Neural cell (in vitro differentiated cells): ENCODE measurements at regions not wholly inside any gene's neighbourhood (a gene's known extent, or its start where the extent isn't known, plus 50 kb on each side); places are given as distances from the start of the nearest gene placed in this dataset.

ENCODE experiments used
- H2AFZ ChIP-seq: fragments of 200-600, 300-800 bp; sonication (generic), shearing (Covaris generic); 2 replicates; pipeline ENCODE4 v1.6.0; 2014; ENCODE audit warnings: low read depth, mild to moderate bottlenecking, antibody characterized with exemption, low read length, moderate library complexity
- H3F3A ChIP-seq: fragments of 200-600 bp; shearing (Covaris generic); 2 replicates; pipeline ENCODE4 v1.6.1; 2016; ENCODE audit warnings: mild to moderate bottlenecking, moderate library complexity, mixed read lengths, antibody characterized with exemption, low read length; ENCODE audit not compliant: insufficient read depth, poor library complexity, severe bottlenecking
- H3K27ac ChIP-seq: fragments of 200-600, 300-800 bp; sonication (generic), shearing (Covaris generic); 2 replicates; pipeline ENCODE4 v1.5.1; 2014; ENCODE audit warnings: mild to moderate bottlenecking, low read length, moderate library complexity
- H3K27me3 ChIP-seq: fragments of 300-800, 200-600 bp; sonication (generic), shearing (Covaris generic); 2 replicates; pipeline ENCODE4 v1.6.0; 2014; ENCODE audit warnings: mild to moderate bottlenecking, low read depth, low read length, moderate library complexity; ENCODE audit not compliant: insufficient read depth
- H3K36me3 ChIP-seq: fragments of 300-800, 200-600 bp; sonication (generic), shearing (Covaris generic); 2 replicates; pipeline ENCODE4 v1.5.1; 2014; ENCODE audit warnings: mild to moderate bottlenecking, antibody characterized with exemption, low read length, moderate library complexity; ENCODE audit not compliant: insufficient read depth
- H3K4me2 ChIP-seq: fragments of 300-800, 200-600 bp; sonication (generic), shearing (Covaris generic); 2 replicates; pipeline ENCODE4 v1.6.0; 2014; ENCODE audit warnings: mild to moderate bottlenecking, low read length
- H3K4me3 ChIP-seq: fragments of 300-800, 200-600 bp; sonication (generic), shearing (Covaris generic); 2 replicates; pipeline ENCODE4 v1.5.1; 2014; ENCODE audit warnings: mild to moderate bottlenecking, low read length, moderate library complexity
- H3K79me2 ChIP-seq: fragments of 200-600 bp; shearing (Covaris generic); replicated peaks from 2 replicates; pipeline ENCODE4 v1.6.0; 2014; ENCODE audit warnings: mild to moderate bottlenecking, low read length, moderate library complexity; ENCODE audit not compliant: insufficient read depth
- H3K9ac ChIP-seq: fragments of 300-800, 200-600 bp; sonication (generic), shearing (Covaris generic); 2 replicates; pipeline ENCODE4 v1.6.1; 2016; ENCODE audit warnings: mild to moderate bottlenecking, low read length, mixed read lengths
- H3K9me2 ChIP-seq: fragments of 200-600 bp; shearing (Covaris generic); 2 replicates; pipeline ENCODE4 v1.6.1; 2016; ENCODE audit warnings: mild to moderate bottlenecking, low read length, mixed read lengths; ENCODE audit not compliant: insufficient read depth
- H3K9me3 ChIP-seq: fragments of 200-600, 300-800 bp; sonication (generic), shearing (Covaris generic); 2 replicates; pipeline ENCODE4 v1.6.1; 2016; ENCODE audit warnings: mild to moderate bottlenecking, mixed run types, low read length, moderate library complexity, mixed read lengths
- H4K20me1 ChIP-seq: fragments of 200-600 bp; shearing (Covaris generic); 2 replicates; pipeline ENCODE4 v1.6.1; 2016; ENCODE audit warnings: mild to moderate bottlenecking, mixed run types; ENCODE audit not compliant: insufficient read depth
- EP300 ChIP-seq: fragments of 450-650 bp; conservative IDR thresholded peaks from 2 replicates; pipeline ENCODE4 v1.6.1; 2014; ENCODE audit warnings: antibody characterized with exemption, mild to moderate bottlenecking, moderate library complexity; ENCODE audit not compliant: poor library complexity, severe bottlenecking
- EZH2 ChIP-seq: fragments of 200-600, 300-800 bp; shearing (Covaris generic), sonication (generic); IDR thresholded peaks from 2 replicates; pipeline ENCODE4 v1.6.1; 2014; ENCODE audit warnings: antibody characterized with exemption, low read length, borderline replicate concordance, mild to moderate bottlenecking; ENCODE audit not compliant: insufficient read depth, poor library complexity, severe bottlenecking
- MXI1 ChIP-seq: fragments of 450-650 bp; conservative IDR thresholded peaks from 2 replicates; pipeline ENCODE4 v1.6.1; 2014; ENCODE audit warnings: antibody characterized with exemption, mild to moderate bottlenecking; ENCODE audit not compliant: poor library complexity, severe bottlenecking
- POLR2AphosphoS5 ChIP-seq: IDR thresholded peaks from 2 replicates; pipeline ENCODE4 v1.6.1; 2012
- RAD21 ChIP-seq: fragments of 450-650 bp; conservative IDR thresholded peaks from 2 replicates; pipeline ENCODE4 v1.6.1; 2014; ENCODE audit warnings: antibody characterized with exemption, mild to moderate bottlenecking, moderate library complexity
- SMC3 ChIP-seq: fragments of 450-650 bp; conservative IDR thresholded peaks from 2 replicates; pipeline ENCODE4 v1.6.1; 2014; ENCODE audit warnings: antibody characterized with exemption, mild to moderate bottlenecking, moderate library complexity; ENCODE audit not compliant: poor library complexity
- TAF1 ChIP-seq: IDR thresholded peaks from 2 replicates; pipeline ENCODE4 v1.6.1; 2012; ENCODE audit warnings: low read depth
- TF ChIP-seq, protein P1 (sequence below): IDR thresholded peaks from 2 replicates; pipeline ENCODE4 v1.6.1; 2012; ENCODE audit warnings: borderline replicate concordance
- TF ChIP-seq, protein P2 (sequence below): fragments of 450-650 bp; IDR thresholded peaks from 2 replicates; pipeline ENCODE4 v1.5.1; 2014; ENCODE audit warnings: antibody characterized with exemption, mild to moderate bottlenecking, moderate library complexity; ENCODE audit not compliant: poor library complexity, severe bottlenecking

DNA sequence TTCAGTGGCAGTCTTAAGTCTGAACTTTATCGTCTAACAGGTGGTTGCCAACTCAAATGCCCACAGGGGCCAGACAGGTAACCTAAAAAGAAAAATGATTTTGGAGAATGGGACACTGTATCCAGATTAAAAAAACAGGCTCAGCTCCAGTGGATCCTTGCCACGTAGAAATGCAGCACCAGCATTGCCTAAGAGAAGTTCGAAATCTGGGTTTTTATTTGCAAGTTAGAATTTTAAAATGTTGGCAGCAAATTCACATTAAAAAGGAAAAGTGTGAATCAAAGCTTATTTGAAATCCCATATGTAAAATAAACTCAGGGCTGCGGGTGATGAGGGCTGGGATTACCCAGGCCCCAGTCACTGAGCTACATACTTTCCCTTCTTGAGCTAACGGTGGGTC, 408.5 kb upstream of the SUCLG2 start:
- Histone ChIP-seq H3F3A (no peaks in the 10 kb centered on the region), H3K9ac (no peak overlapping the region), H3K27me3 (no peaks in the 10 kb centered on the region), H3K4me2 (no peak overlapping the region), H4K20me1 (no peaks in the 10 kb centered on the region), H3K79me2 (no peaks in the 10 kb centered on the region), H2AFZ (no peak overlapping the region), H3K27ac (no peak overlapping the region), H3K9me3 (no peaks in the 10 kb centered on the region), H3K9me2 (no peaks in the 10 kb centered on the region), H3K4me3 (no peak overlapping the region), H3K36me3 (no peaks in the 10 kb centered on the region)
- no peak for TF ChIP-seq TAF1
- TF ChIP-seq EZH2, result no peak
- TF ChIP-seq RAD21, result no peak
- TF ChIP-seq MXI1, result no peak
- TF ChIP-seq SMC3, result no peak
- TF ChIP-seq, protein P1, sequence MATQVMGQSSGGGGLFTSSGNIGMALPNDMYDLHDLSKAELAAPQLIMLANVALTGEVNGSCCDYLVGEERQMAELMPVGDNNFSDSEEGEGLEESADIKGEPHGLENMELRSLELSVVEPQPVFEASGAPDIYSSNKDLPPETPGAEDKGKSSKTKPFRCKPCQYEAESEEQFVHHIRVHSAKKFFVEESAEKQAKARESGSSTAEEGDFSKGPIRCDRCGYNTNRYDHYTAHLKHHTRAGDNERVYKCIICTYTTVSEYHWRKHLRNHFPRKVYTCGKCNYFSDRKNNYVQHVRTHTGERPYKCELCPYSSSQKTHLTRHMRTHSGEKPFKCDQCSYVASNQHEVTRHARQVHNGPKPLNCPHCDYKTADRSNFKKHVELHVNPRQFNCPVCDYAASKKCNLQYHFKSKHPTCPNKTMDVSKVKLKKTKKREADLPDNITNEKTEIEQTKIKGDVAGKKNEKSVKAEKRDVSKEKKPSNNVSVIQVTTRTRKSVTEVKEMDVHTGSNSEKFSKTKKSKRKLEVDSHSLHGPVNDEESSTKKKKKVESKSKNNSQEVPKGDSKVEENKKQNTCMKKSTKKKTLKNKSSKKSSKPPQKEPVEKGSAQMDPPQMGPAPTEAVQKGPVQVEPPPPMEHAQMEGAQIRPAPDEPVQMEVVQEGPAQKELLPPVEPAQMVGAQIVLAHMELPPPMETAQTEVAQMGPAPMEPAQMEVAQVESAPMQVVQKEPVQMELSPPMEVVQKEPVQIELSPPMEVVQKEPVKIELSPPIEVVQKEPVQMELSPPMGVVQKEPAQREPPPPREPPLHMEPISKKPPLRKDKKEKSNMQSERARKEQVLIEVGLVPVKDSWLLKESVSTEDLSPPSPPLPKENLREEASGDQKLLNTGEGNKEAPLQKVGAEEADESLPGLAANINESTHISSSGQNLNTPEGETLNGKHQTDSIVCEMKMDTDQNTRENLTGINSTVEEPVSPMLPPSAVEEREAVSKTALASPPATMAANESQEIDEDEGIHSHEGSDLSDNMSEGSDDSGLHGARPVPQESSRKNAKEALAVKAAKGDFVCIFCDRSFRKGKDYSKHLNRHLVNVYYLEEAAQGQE, result no peak
- TF ChIP-seq EP300, result no peak
- TF ChIP-seq, protein P2, sequence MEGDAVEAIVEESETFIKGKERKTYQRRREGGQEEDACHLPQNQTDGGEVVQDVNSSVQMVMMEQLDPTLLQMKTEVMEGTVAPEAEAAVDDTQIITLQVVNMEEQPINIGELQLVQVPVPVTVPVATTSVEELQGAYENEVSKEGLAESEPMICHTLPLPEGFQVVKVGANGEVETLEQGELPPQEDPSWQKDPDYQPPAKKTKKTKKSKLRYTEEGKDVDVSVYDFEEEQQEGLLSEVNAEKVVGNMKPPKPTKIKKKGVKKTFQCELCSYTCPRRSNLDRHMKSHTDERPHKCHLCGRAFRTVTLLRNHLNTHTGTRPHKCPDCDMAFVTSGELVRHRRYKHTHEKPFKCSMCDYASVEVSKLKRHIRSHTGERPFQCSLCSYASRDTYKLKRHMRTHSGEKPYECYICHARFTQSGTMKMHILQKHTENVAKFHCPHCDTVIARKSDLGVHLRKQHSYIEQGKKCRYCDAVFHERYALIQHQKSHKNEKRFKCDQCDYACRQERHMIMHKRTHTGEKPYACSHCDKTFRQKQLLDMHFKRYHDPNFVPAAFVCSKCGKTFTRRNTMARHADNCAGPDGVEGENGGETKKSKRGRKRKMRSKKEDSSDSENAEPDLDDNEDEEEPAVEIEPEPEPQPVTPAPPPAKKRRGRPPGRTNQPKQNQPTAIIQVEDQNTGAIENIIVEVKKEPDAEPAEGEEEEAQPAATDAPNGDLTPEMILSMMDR, result no peak
- TF ChIP-seq POLR2AphosphoS5, result no peak

DNA sequence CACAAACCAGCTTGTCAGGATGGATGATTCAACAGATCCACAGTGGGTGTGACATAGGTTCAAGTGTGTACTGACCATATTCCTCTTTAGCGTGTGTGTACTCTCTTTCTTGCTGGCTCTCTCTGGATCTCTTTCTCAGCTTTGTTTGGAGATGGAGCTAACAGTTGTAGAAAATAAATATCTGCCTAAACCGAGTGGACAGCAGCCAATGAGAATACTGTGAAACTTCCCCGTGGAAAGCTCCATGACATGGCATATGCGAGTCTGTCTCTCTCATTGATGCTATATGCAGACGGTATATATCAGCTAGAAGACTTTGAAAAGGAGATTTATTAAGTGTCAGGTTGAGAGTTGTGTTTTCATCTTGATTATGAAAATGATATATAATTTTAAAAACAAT, 406.5 kb upstream of the SUCLG2 start:
- H3K27me3 ChIP-seq, result no peaks in the 10 kb centered on the region
- no peaks in the 10 kb centered on the region for H3F3A ChIP-seq
- no peak overlapping the region for H3K27ac ChIP-seq
- no peaks in the 10 kb centered on the region for H3K9me2 ChIP-seq
- no peaks in the 10 kb centered on the region for H3K79me2 ChIP-seq
- H3K36me3 ChIP-seq, result no peaks in the 10 kb centered on the region
- no peaks in the 10 kb centered on the region for H3K9me3 ChIP-seq
- H3K4me2 ChIP-seq, result no peak overlapping the region
- H3K9ac ChIP-seq, result no peak overlapping the region
- no peak overlapping the region for H3K4me3 ChIP-seq
- H4K20me1 ChIP-seq, result no peaks in the 10 kb centered on the region
- TF ChIP-seq MXI1 (no peak), TAF1 (no peak), SMC3 (no peak), EZH2 (no peak), EP300 (no peak), POLR2AphosphoS5 (no peak)
- TF ChIP-seq, protein P2, result no peak
- TF ChIP-seq, protein P1, result no peak
- H2AFZ ChIP-seq, result no peak overlapping the region
